HG03558 (cell line): ENCODE measurements at regions not wholly inside any gene's neighbourhood (a gene's known extent, or its start where the extent isn't known, plus 50 kb on each side); places are given as distances from the start of the nearest gene placed in this dataset.

Experiments used
- ATAC-seq: cut with Tn5 transposase; IDR thresholded peaks from one replicate; pipeline ENCODE4 v1.9.1; 2021; ENCODE audit warnings: moderate number of reproducible peaks; ENCODE audit not compliant: unreplicated experiment; ENCODE audit errors: extremely low read depth

DNA sequence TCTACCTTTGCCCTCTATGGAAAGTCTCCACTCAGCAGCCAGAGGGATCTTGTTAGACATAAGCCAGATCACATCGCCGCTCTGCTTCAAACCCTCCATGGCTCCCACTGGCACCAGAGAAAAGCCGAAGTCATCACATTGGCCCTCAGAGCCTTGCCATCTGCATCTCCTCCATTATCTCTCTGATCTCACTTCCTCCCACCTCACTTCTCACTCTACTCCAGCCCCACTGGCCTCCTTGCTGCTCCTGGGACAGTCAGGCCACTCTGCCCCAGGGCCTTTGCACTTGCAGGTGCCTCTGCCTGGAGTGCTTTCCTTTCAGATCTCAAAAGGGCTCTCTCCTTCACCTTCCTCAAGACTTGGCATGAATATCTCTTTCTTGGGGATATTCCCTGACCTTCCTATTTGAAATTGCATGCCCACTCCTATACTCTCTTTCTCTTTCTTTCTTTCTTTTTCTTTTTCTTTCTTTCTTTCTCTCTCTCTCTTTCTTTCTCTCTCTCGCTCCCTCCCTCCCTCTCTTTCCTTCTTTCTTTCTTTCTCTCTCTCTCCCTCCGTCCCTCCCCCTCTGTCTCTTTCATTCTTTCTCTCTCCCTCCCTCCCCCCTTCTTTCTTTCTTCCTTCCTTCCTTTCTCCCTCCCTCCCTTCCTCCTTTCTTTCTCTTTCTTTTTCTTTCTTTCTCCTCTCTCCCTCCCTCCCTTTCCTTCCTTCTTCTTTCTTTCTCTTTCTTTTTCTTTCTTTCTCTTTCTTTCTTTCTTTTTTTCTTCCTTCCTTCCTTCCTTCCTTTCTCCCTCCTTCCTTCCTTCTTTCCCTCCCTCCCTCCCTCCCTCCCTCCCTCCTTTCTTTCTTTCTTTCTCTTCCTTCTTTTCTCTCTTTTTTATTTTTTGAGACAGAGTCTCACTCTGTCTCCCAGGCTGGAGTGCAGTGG lies 96.0 kb upstream of the CASZ1 start:
- ATAC-seq, result no peak

DNA sequence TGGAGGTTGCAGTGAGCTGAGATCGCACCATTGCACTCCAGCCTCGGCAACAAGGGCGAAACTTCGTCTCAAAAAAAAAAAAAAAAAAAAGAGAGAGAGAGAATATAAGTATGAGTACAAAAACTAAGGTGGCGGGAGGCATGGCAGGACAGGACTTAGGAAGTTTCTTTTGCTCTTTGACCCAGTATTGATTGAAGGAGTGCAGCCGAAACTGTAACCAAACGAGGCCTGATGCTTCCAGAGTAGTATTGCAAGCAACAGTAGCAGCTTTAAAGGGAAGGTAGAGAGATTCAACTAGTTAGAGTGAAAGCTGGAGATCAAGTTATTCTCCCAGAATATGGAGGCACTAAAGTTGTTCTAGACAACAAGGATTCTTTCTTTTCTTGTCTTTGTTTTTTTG lies 99.2 kb upstream of the CASZ1 start:
- ATAC-seq, result no peak

DNA sequence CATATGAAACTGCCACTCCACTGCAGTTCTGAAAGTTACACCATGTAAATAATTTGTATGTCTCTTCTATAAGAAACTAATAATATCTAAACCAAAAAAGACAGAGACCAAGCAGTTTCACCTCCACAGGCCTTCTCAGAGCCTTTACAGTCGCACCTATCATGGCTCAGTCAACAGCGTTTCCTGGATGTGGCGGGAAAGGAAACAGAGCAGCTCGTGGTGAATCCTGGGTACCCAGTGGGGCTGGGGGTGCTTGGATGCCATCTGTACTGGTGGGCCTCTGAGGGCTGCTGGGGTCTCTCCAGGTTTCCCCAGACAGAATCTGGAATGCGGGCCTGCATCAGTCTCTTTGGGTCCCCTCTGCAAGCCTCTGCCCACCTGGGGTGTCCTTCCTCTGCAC lies 100.2 kb upstream of the CASZ1 start:
- ATAC-seq, result no peak

DNA sequence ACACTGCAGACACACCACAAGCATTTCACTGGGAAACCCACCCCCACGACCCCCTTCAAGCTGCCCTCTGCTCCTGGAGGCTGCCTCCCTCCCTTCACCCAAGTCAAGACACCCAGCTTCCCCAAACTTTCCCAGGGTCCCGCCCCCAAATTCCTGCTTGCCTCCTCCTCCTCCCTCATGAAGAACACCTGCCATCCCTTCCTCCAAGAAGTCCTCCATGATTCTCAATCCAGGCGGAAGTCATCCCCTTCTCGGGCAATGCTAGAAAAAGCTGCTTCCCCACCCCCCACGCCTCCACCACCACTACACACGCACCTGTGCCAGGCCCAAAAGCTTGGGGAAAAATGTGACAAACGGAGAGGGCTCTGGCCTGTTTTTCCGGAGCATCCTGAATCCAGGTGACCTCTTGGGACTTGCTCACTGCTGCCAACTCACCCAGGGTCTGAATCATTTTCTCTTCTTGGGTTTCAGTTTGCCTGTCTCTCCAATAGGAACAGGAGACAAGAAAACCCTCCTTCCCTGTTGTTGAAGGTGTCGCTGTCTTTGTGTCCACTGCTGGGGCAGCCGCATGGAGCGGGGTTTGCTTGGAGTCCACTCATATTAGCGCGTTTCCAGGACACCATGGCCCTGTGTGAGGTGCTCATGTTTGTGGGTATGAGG lies 101.0 kb upstream of the CASZ1 start:
- ATAC-seq, result no peak

DNA sequence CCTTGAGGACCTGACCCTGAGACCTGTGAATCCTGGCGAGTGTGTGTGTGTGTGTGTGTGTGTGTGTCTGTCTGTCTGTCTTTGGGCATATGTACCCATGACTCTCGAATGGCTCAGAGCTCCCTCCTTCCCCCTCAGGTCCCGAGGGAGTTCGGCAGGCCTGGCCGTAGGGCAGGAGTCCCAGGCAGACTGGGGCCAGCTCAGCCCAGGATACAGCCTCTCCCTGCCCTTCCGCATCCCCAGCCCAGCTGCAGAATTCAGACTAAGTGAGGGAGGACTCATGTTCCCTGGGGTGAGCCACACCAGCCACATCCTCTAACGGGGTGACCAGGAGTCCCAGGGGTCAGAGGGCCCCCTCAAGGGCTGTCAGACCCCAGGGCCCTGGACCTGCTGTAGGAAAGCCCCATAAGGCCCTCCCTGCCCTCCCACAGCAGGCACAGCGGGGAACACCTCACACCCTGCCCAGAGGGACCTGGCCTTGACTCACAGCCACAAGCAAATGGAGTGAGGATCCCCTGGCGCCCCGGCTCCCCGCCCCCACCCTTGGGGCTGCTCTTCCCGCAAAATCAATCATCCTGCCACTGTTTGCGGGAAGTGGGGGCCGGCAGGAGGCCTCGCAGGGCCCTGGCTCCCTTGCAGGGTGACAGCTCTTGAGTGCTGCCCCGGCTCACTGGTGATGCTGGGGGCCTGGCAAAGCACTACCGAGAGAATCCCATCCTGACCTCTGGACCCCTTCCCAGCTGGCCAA lies 101.7 kb upstream of the CASZ1 start:
- ATAC-seq, result no peak

DNA sequence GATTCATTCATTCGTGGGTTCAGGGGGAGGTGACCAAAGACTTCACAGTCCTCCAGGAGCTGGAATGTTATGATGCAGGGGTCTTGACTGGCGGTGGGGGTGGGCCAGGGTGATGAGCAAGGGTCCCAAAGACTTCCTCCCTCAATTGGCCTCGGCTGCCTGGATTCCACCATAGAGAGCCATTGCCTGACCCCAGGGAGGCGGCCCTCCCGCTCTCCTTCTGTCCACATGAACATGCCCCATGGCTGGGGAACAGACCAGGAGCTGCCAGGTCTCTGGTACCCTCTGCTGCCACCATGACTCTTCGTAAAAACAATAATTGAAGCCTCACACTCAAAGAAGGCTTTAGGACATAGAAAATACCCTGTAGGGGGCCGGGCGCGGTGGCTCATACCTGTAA lies 102.5 kb upstream of the CASZ1 start:
- no peak for ATAC-seq

DNA sequence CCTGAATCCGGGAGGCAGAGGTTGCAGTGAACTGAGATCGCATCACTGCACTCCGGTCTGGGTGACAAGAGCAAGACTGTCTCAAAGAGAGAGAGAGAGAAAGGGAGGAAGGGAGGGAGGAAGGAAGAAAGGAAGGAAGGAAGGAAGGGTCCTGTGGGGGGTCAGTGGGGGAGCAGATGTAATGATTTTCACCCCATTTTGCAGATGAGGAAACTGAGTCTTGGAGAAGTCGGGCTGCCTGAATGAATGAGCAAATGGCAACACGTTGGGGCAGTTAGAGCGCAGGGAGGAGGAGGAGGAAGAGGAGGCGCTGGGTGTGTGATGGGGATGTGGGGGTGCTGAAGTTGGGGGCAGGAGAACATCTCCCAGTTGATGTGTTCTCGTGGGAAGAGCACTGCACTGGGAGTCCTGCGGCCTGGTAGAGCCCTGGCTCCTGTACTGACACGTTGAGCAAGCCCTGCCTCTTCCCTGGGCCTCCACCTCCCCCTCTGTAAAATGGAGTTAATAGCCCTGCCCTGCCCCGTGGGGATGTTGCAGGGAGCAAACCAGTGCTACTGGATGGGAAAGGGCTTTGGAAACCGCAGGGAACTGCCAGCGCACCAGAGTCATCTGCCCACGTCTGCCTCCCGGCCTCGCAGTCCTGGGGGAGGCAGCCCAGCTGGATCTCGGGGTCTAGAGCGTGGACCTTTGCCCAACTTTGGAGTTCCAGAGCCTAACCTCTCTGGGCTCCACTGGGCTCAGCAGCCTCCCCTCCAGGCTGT lies 103.2 kb upstream of the CASZ1 start:
- ATAC-seq, result no peak

DNA sequence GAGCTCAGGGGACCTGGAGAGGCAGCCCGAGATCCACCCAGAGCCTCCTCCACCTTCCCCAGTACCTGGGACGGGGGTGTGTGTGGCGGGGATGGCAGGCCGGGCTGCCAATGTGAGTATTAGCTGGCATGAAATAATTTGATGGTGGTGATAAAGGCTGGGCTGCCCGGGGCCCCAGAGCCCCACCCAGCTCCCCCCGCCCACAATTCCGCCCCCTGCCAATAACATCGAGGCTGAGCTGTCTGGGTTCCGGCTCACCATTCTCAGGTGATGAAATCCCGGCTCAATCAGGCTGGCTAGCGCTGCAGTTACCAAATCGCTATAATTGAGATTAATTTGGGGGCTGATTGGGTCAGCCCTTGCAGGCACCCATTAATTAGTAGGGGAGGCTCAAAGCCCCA lies 103.8 kb upstream of the CASZ1 start:
- ATAC-seq, result no peak

DNA sequence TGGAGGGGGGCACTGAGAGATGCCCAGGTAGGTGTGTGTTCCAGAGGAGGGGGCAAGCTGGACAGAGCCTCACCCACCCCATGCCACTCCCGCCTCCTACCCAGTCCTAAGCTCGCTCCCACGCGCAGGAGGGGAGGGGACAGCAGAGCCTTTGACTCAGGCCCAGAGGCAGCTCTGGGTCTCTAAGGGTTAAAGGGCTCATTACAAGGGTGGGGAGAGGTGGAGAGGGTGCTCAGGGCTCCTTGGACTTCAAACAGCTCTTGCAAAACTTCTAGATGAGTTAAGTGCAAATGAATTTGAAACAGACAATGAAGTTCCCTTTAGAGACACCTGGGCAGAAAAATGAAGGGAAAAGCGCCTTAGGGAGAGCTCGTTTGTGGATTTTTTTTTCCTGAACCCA lies 104.2 kb upstream of the CASZ1 start:
- ATAC-seq, result no peak

DNA sequence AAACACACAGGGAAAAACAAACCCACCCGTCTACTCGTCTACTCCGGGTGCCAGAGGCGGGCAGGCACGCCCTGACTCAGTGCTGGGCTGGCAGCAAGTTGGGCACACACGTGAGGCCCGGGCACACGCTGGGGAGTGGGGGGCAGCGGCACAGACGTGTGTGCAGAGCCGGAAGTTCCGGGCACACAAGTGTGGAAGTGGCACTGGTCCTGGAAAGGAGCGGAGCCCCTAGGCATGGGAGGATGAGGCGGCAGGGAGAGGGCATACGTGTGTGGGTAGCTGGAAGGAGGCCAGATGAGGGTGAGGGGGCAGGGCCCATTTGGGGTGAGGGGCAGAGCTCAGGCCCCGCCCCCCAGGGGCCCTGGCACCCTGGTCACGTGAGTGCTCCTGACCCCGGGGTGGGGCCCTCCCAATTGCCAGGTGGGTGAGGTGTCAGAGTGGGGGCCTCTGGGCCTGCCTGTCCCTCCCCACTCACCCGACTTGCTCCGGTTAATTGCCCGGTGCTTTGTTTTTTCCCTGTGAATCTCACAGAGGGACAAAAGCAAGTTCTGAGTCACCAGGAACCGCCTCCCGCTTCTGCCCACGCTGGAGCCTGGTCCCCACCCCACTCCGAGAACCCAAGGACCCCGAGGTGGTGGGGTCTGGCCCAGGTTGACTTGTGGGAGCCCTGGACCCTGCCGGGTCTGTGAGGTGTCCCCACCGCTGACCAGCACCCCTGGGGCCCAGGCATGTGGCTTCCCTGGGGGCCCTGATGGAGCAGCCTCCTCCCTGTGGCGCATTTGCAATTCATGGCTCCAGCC lies 104.8 kb upstream of the CASZ1 start:
- ATAC-seq, result no peak

DNA sequence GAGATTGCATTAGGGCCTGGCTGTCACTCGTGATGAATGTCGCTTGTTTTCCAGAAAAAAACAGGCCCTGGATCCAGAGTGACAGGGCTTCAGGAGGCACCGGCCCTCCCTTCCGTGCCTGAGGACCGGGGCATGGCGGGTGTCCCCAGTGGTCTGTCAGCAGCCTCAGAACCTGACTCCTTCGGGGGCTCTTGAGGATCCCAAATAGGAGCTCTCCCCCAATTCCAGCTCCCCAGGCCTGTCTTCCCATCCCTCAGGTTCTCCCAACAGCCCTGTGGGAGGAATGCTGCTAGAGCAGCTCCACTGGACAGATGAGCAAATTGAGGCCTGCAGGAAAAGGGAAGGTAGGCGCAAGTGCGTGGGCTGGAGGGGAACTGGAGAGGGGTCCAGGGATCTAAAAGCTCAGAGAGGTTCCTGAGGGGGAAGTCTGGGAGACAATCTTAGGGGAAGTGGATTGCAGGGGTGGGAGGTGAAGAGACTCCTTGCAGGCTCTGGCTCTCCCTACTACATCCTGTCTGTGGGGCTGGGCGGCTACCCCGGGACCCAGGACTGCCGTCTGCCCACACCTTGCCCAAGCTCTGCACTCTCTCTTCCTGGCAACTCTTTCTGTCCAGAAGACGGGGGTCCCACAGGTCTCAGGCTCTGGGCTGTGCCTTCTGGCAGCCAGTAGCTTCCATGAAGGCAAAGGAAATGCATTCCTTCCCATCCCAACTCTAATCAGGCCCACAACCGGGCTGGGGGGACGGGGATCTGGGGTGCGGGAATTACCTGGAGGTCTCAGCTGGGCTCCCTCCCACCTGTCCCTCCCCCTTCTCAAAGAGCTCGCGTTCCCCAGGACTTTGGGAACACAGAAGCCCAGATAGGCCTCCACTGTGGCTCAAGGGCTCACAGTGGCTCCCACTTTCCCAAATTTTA lies 105.7 kb upstream of the CASZ1 start:
- no peak for ATAC-seq

DNA sequence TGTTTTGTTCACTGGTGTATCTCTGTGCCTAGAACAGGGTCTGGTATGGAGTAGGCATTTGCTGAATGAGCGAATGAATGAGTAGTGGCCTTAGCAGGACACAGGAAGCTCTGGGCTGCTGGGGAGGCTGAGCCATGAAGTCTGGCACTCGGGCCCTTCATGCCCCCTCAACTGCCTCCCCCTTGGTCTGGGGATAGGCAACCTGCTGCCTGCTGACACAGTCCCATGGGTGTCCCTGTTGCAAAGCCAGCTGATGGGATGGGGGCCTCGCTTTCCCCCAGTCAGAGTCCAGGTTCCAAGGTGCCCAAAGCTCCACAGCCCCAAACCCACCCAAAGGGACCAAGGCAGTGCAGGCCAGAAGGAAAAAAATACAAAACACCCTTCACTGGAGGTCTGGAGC lies 107.0 kb upstream of the CASZ1 start:
- ATAC-seq, result no peak

DNA sequence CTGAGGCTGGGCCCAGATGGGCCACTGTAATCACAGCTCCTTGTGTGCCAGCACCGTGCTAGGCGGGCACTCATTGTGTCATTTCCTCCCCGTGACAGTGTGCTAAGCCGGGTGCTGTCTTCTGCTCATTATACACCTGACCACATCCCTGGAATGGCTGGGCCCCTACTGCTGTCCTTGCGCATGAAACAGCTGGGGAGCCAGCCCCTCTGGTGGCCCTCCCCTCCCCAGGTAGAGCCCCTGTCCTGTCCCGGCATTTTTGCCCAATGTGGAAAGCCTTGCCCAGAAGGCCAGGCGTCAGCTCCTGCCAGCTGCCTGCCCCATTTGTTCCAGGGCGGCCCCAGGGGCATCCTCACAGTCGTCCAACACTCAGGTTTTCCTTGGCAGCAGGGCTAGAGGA lies 107.4 kb upstream of the CASZ1 start:
- ATAC-seq, result no peak

DNA sequence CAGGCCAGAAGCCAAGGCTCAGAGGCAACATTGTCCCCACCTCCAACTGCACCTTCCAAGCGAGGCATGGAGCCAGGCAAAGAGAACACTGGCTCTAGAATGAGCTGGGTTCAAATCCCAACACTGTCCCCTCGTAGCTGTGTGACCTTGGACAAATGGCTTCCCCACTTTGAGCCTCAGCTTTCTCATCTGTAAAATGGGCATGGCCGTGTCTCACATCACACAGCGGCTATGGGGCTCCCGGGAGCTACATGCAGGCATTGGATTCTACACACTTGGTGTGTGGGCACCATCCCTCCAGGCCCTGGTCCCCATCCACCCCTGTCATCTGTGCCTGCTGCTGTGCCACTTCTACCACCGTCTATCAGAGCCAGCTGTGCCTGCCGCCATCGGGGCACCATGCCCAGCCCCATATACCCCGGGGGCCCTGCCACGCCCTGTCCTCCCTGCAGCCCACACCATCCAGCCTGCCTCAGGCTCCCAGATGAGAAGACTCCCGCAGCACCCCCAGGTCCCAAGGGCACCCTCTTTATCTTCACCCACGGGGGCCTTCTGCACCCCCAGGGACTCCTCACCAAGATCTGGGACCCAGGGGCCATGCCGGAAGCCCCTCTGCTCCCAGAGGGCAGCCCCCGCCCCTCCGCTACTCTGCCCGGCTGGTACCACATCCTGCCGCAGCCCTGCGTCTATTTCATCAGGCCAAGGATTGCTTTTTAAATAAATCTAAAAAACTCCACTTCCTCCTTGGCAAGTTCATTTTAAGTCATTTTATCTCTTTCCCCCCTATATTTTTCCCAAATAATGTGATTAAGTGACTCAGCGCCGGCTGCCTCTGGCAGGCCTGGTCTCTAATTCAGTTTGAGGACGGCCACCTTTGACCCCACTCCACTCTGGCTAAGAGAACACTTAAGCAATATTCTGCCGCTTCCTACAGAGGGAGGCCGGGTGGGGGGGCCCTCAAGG lies 107.8 kb upstream of the TARDBP start:
- ATAC-seq, result no peak

DNA sequence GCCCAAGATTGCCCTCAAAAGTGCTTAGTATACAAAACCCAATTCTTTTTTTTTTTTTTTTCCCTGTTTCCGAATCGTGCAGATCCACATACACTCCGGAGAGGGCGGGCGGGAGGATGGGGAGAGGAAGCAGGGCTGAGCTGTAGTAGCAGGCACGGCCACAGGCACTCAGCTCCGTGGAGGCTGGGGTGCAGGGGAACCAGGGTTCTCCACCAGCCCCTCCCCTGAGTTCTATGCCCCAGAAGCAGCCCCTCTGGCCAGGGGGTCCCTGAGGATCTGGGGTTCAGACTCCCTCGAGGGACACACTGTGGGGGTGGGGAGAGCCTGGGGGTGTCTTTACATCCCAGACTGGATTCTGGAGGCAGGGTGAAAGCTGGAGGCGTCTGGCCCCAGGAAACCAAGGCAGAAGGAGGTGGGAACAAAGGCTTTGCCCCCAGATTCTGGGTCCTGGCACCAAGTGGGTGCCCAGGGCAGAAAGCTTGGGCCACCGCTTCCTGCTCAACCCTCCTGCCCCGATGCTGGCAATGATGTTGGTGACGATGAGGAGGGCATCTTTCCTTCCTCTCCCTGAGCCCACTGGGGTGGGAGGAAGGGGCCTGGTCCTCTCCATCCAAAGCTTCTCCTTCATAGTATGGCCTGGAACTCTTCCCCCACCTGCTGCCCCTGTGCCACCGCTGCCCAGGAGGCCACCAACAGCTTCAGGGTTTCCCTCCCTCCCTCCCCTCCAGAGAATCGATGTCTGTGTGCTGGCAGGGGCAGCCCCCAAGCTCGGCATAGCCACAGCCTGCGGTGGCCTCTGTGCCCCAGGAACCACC lies 106.4 kb upstream of the TARDBP start:
- no peak for ATAC-seq

DNA sequence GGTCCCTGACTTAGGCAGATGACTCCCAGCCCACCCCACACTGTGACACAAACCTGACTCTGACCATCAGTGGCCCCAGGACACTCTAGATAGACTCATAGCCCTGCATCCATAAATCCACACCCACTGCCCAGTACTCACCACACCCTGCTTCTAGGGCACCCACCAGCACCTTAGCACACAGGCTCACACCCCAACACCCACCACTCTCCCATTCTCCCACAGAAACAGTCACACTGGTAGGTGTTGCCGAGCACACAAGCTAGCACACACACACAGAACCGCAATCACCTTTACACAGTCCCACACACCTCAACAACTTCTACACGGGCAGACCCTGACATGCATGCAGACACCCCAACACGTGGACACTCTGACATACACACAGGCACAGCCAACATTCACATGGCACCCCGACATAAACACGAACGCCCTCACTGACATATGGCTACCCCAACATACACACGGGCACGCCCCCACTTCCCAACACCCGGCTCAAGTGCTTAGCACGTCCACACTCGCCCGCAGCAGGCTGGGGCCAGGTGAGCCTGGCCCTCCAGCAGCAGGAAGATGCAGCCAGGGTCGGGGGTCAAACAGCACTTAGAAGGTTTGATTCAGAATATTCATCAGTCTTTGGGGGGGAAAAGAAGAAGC lies 105.5 kb upstream of the TARDBP start:
- no peak for ATAC-seq
